K562 (cell line): ENCODE measurements at regions not wholly inside any gene's neighbourhood (a gene's known extent, or its start where the extent isn't known, plus 50 kb on each side); places are given as distances from the start of the nearest gene placed in this dataset.

ENCODE experiments used
- ATAC-seq: fragments of 200-7000 bp; cut with Tn5 transposase; 3 replicates; pipeline ENCODE4 v1.9.1; 2020; ENCODE audit warnings: moderate library complexity
- BruUV-seq: library from RNA; stranded (reverse); fragments of 400-500 nt; replicated peaks from 2 replicates; lab custom pipeline; 2021; lab: Mats Ljungman, UMichigan
- CTCF ChIA-PET: fragments of 300-600 bp; formaldehyde crosslinking; extraction: SDS; loops from one replicate; lab custom pipeline; 2021; ENCODE audit warnings: low intra/inter-chr PET ratio; lab: Yijun Ruan, JAX
- POLR2A ChIA-PET: fragments of 300-600, 350-650 bp; sonication (Branson Sonifier 250); formaldehyde crosslinking; extraction: SDS; loops from one replicate; lab custom pipeline; 2021; ENCODE audit warnings: antibody characterized with exemption, inconsistent platforms; lab: Yijun Ruan, JAX
- DNase-seq, 4 experiments: peaks; one replicate each; pipeline versions ENCODE4 v3.0.0 to v3.0.0-alpha.2; 2011 to 2018; ENCODE audit warnings: low spot score in 3 of 4, mixed read lengths in 3 of 4; ENCODE audit errors: extremely low read depth in 1 of 4
- FAIRE-seq: peaks from 2 replicates; lab custom pipeline; 2011; peaks lifted over from hg19 to GRCh38; lab: Jason Lieb, UNC
- H2AFZ ChIP-seq: 2 replicates; pipeline ENCODE4 v1.6.0; 2011; ENCODE audit warnings: low read depth, low read length, control low read depth, inconsistent platforms
- H3K27ac ChIP-seq: fragments of 200-600 bp; 3 replicates; pipeline ENCODE4 v1.8.0; 2011; ENCODE audit warnings: low read depth, mild to moderate bottlenecking, control low read depth, inconsistent platforms, low read length, moderate library complexity, mixed read lengths; ENCODE audit errors: extremely low read depth
- H3K27me3 ChIP-seq, 2 experiments: fragments of 300-600 bp in 1 of 2; 2 replicates in 1 of 2; 3 replicates in 1 of 2; pipeline versions ENCODE4 v1.6.0 to v1.8.0; 2011; ENCODE audit warnings: inconsistent platforms in 2 of 2, low read length in 2 of 2, mild to moderate bottlenecking in 1 of 2, mixed read lengths in 1 of 2, moderate library complexity in 1 of 2; ENCODE audit not compliant: control insufficient read depth in 2 of 2, insufficient read depth in 2 of 2
- H3K36me3 ChIP-seq: fragments of 300-600 bp; 3 replicates; pipeline ENCODE4 v1.8.0; 2011; ENCODE audit warnings: mild to moderate bottlenecking, low read length, inconsistent platforms; ENCODE audit not compliant: control insufficient read depth, insufficient read depth
- H3K4me1 ChIP-seq, 2 experiments: fragments of 200-600 bp in 1 of 2; replicated peaks in 1 of 2; 2 replicates in 1 of 2; 3 replicates in 1 of 2; pipeline versions ENCODE4 v1.5.1 to v1.8.0; 2011; ENCODE audit warnings: inconsistent platforms in 2 of 2, low read length in 2 of 2, mild to moderate bottlenecking in 1 of 2, mixed read lengths in 1 of 2, moderate library complexity in 1 of 2; ENCODE audit not compliant: control insufficient read depth in 2 of 2, insufficient read depth in 2 of 2
- H3K4me2 ChIP-seq: 2 replicates; pipeline ENCODE4 v1.6.1; 2011; ENCODE audit warnings: low read length, control low read depth, inconsistent platforms, mixed read lengths; ENCODE audit not compliant: insufficient read depth
- H3K4me3 ChIP-seq: fragments of 200-600 bp; sonication (generic), shearing (Covaris generic); 2 replicates; pipeline ENCODE4 v1.5.1; 2016; ENCODE audit warnings: control low read depth, inconsistent platforms
- H3K79me2 ChIP-seq: fragments of 200-600 bp; 3 replicates; pipeline ENCODE4 v1.8.0; 2011; ENCODE audit warnings: low read length, inconsistent platforms; ENCODE audit not compliant: control insufficient read depth, insufficient read depth
- H3K9ac ChIP-seq, 2 experiments: 2 replicates each; pipeline versions ENCODE4 v1.6.0 to v1.6.1; 2011; ENCODE audit warnings: low read depth in 2 of 2, low read length in 2 of 2, control low read depth in 1 of 2, inconsistent platforms in 1 of 2, mild to moderate bottlenecking in 1 of 2, mixed read lengths in 1 of 2; ENCODE audit not compliant: insufficient read depth in 1 of 2
- H3K9me1 ChIP-seq: one replicate; pipeline ENCODE4 v1.6.0; 2011; ENCODE audit warnings: inconsistent platforms, mild to moderate bottlenecking, low read length, moderate library complexity; ENCODE audit not compliant: control insufficient read depth, insufficient read depth
- H3K9me3 ChIP-seq: replicated peaks from 2 replicates; pipeline ENCODE4 v1.5.1; 2011; ENCODE audit warnings: low read depth, low read length, inconsistent platforms; ENCODE audit not compliant: control insufficient read depth, insufficient read depth
- H4K20me1 ChIP-seq: replicated peaks from 2 replicates; pipeline ENCODE4 v1.6.1; 2011; ENCODE audit warnings: low read length, inconsistent platforms, mixed read lengths; ENCODE audit not compliant: control insufficient read depth, insufficient read depth
- ARHGAP35 ChIP-seq: fragments of 450-650 bp; IDR thresholded peaks from 2 replicates; pipeline ENCODE4 v1.6.1; 2018; ENCODE audit not compliant: partially characterized antibody
- CBX2 ChIP-seq: fragments of 200-600 bp; sonication (generic); IDR thresholded peaks from one replicate; pipeline ENCODE4 v1.6.1; 2012; ENCODE audit warnings: mild to moderate bottlenecking, low read length, inconsistent platforms; ENCODE audit not compliant: insufficient read depth, poor library complexity, severe bottlenecking
- CHAMP1 ChIP-seq: fragments of 450-650 bp; IDR thresholded peaks from 2 replicates; pipeline ENCODE4 v1.6.1; 2016; ENCODE audit warnings: mild to moderate bottlenecking
- DPF2 ChIP-seq: fragments of 450-650 bp; IDR thresholded peaks from 2 replicates; pipeline ENCODE4 v1.6.1; 2016
- EGR1 ChIP-seq: fragments of 450-650 bp; conservative IDR thresholded peaks from 2 replicates; pipeline ENCODE4 v1.6.1; 2017; ENCODE audit warnings: mild to moderate bottlenecking
- FOS ChIP-seq: IDR thresholded peaks from 3 replicates; pipeline ENCODE4 v1.6.1; 2011; ENCODE audit not compliant: insufficient read length; ENCODE audit errors: extremely low read depth
- HMG20A ChIP-seq: fragments of 450-650 bp; formaldehyde crosslinking; conservative IDR thresholded peaks from 2 replicates; pipeline ENCODE4 v1.4.0; 2020; ENCODE audit warnings: mild to moderate bottlenecking, mixed read lengths
- LCOR ChIP-seq: sonication (generic); formaldehyde crosslinking; IDR thresholded peaks from 2 replicates; pipeline ENCODE4 v1.8.0; 2022; ENCODE audit warnings: mild to moderate bottlenecking, missing genetic modification reagents
- PCBP1 ChIP-seq: fragments of 200-400 bp; formaldehyde crosslinking; IDR thresholded peaks from 2 replicates; pipeline ENCODE4 v1.6.1; 2018; ENCODE audit warnings: mild to moderate bottlenecking, low read depth, low read length; ENCODE audit not compliant: poor library complexity, severe bottlenecking
- POLR2A ChIP-seq: fragments of 450-650 bp; conservative IDR thresholded peaks from 2 replicates; pipeline ENCODE4 v1.6.1; 2016
- POLR3A ChIP-seq: IDR thresholded peaks from 2 replicates; pipeline ENCODE4 v1.6.1; 2011; ENCODE audit warnings: borderline replicate concordance, mild to moderate bottlenecking, moderate library complexity; ENCODE audit not compliant: insufficient read length, insufficient read depth; ENCODE audit errors: extremely low read depth
- RBM39 ChIP-seq: fragments of 200-400 bp; formaldehyde crosslinking; optimal IDR thresholded peaks from 2 replicates; pipeline ENCODE3; 2018; ENCODE audit warnings: low read depth, low read length
- TAF9B ChIP-seq: fragments of 450-650 bp; IDR thresholded peaks from 2 replicates; pipeline ENCODE4 v1.6.1; 2018; ENCODE audit warnings: mild to moderate bottlenecking; ENCODE audit not compliant: partially characterized antibody
- ZNF140 ChIP-seq: fragments of 250-450 bp; sonication (Bioruptor Pico); IDR thresholded peaks from 2 replicates; pipeline ENCODE4 v1.8.0; 2021; ENCODE audit warnings: moderate library complexity, mild to moderate bottlenecking, inconsistent platforms
- ZNF23 ChIP-seq: fragments of 250-450 bp; sonication (Bioruptor Pico); IDR thresholded peaks from 2 replicates; pipeline ENCODE4 v1.4.0; 2020; ENCODE audit warnings: mild to moderate bottlenecking
- WGBS: fragments of 100-300 bp; shearing (Covaris generic); methylation state at CpG from one replicate; pipeline ENCODE4 v1.1.6; 2016; ENCODE audit warnings: low coverage, mixed read lengths; ENCODE audit not compliant: insufficient coverage; ENCODE audit errors: missing lambda C conversion rate; 5-methylcytosine and 5-hydroxymethylcytosine counted together
- in situ Hi-C: fragments of 300-500 bp; cut with MboI; formaldehyde crosslinking; loops from 4 replicates; pipeline ENCODE4 v1.15.0; 2018; ENCODE audit warnings: inconsistent platforms, mixed read lengths
- intact Hi-C: fragments of 100-400 bp; cut with micrococcal nuclease; formaldehyde crosslinking; loops from 2 replicates; pipeline ENCODE4 v1.14.2; 2022
- TF ChIP-seq, protein P1 (sequence below): fragments of 450-650 bp; conservative IDR thresholded peaks from 2 replicates; pipeline ENCODE4 v1.6.1; 2016; ENCODE audit warnings: missing genetic modification characterization, low read depth, mild to moderate bottlenecking, control low read depth, missing compliant biosample characterization

DNA sequence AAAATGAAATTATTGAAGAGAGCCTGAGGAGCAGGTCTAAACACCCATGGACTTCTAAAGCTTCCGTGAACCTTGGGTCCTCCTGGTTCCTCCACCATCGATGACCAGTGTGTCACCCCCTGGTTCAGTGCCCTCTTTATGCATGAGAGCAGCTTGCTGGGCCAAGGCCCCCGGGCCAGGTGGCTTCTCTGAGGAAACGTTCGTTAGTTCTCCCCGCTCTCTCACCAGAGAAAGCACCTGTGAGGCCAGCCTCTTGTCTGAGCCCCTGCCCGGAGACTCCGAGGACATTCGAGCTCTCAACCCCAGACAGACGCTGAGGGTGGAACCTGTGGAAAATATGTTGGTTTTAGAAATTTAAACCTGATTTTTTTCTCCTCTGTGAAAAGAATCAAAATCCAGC, 92.4 kb downstream of the GLI2 start:
- H3K27ac ChIP-seq, result no peak overlapping the region
- ChIA-PET POLR2A (interaction anchor here (0.6 kb wide), 1 partner anchor 252 kb away, joined by 3 read pairs; no protein-coding TSS in a partner anchor), CTCF (no interaction called here)
- no peak overlapping the region for H2AFZ ChIP-seq
- H3K9me3 ChIP-seq, result no peaks in the 10 kb centered on the region
- H3K79me2 ChIP-seq, result no peaks in the 10 kb centered on the region
- WGBS, result 4% methylated on average over 10 of the region's 10 CpGs
- BruUV-seq, result no TSS peak
- no peaks in the 10 kb centered on the region for H3K9me1 ChIP-seq
- TF ChIP-seq RBM39, result no peak
- no peak for TF ChIP-seq HMG20A
- no peak for TF ChIP-seq POLR2A
- no peak for TF ChIP-seq TAF9B
- TF ChIP-seq ZNF23, result no peak
- TF ChIP-seq EGR1, result no peak
- TF ChIP-seq LCOR (CRISPR knock-in tag), result no peak
- no peak for TF ChIP-seq DPF2
- TF ChIP-seq ARHGAP35, result no peak
- no peak for TF ChIP-seq FOS
- no peak for TF ChIP-seq PCBP1
- TF ChIP-seq CHAMP1, result no peak
- TF ChIP-seq CBX2, result no peak
- TF ChIP-seq, protein P1, sequence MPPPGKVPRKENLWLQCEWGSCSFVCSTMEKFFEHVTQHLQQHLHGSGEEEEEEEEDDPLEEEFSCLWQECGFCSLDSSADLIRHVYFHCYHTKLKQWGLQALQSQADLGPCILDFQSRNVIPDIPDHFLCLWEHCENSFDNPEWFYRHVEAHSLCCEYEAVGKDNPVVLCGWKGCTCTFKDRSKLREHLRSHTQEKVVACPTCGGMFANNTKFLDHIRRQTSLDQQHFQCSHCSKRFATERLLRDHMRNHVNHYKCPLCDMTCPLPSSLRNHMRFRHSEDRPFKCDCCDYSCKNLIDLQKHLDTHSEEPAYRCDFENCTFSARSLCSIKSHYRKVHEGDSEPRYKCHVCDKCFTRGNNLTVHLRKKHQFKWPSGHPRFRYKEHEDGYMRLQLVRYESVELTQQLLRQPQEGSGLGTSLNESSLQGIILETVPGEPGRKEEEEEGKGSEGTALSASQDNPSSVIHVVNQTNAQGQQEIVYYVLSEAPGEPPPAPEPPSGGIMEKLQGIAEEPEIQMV (tag), result no peak
- no peak for TF ChIP-seq ZNF140 (CRISPR knock-in tag)
- TF ChIP-seq POLR3A, result no peak
- no peaks in the 10 kb centered on the region for H3K36me3 ChIP-seq
- DNase-seq (no peak), ATAC-seq (no peak), FAIRE-seq (no peak)
- no peak overlapping the region for H3K4me3 ChIP-seq
- in situ Hi-C loops (no loop called here), intact Hi-C loops (no loop called here)
- no peak overlapping the region for H3K9ac ChIP-seq
- H4K20me1 ChIP-seq, result peaks cover 3% of the 10 kb centered on the region; the same call in 1 of the 2 replicates
- H3K4me2 ChIP-seq, result no peak overlapping the region
- H3K4me1 ChIP-seq, result no peaks in the 10 kb centered on the region
- peaks cover 12 to 78% of the 10 kb centered on the region in 2 experiments for H3K27me3 ChIP-seq
